ENCODE measurements at regions not wholly inside any gene's neighbourhood (a gene's known extent, or its start where the extent isn't known, plus 50 kb on each side); places are given as distances from the start of the nearest gene placed in this dataset.
"Not testable (repeated sequence)": the region's sequence is repeated elsewhere in the genome, so short reads cannot be mapped to it uniquely, and the experiment has no call there.

DNA sequence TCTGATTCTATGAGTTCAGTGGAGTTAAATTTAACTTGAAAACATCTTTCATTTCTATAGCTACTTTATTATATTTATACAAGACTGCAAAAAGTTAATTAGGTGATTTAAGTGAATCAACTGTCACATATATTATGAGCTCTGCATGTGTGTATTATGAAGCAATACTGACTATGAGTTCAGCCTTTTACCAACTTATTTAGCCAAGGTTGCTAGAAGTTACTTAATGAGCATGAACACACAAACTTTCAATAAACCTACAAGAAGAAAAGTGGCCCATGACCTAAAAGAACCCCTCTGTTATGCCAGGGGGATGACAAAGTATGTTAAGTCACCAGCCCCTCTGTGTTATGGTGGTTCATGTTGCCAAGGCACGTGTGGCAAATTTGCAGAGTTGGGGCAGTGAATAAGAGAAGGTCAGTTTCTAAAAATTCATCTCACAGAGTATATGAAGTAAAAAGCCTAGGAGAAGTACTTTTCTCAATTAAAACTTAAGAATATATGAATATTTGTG is 86.7 kb upstream of the LYPLAL1 start:
- H3K9me3 ChIP-seq (ENCODE audit: low read length), result no peaks in the 10 kb centered on the region
- no peak overlapping the region for H2AFZ ChIP-seq (ENCODE audit: low read depth, low read length)
- no peak overlapping the region for H3K4me3 ChIP-seq (ENCODE audit: low read length)
- no peaks in the 10 kb centered on the region for H3K36me3 ChIP-seq (ENCODE audit: insufficient read depth, low read length)
- H3K27me3 ChIP-seq (ENCODE audit: insufficient read depth, low read length), result no peaks in the 10 kb centered on the region
- H3K4me1 ChIP-seq (ENCODE audit: insufficient read depth, low read length), result no peaks in the 10 kb centered on the region

DNA sequence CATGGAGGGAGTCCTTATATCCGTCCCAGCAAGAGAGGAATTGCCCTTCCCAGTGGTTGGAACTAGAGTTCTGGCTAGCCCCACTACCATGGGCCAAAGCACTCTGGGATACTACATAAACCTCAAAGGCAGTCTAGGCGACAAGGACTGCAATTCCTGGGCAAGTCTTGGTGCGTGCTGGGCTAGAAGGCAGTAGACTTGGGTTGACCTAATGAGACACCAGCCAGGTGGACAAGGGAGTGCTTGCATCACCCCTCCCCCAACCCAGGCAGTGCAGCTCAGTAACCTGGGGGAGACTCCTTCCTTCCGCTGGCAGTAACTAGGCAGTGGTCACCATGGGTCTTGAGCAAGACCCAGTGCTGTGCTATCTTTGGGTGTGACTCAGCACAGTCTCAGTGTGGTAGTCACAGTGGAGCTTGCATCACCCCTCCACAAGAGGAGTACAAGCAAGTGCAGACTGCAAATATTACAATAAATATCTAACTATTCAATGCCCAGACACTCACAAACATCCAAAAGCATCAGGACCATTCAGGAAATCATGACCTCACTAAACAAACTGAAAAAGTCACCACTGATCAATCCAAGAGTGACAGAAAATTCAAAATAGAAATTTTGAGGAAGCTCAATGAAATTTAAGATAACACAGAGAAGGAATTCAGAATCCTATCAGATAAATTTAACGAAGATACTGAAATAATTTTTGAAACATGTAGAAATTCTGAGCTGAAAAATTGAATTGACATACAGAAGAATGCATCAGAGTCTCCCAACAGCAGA is 84.7 kb upstream of the LYPLAL1 start:
- Histone ChIP-seq H3K36me3 (ENCODE audit: insufficient read depth, low read length) (no peaks in the 10 kb centered on the region), H3K4me1 (ENCODE audit: insufficient read depth, low read length) (no peaks in the 10 kb centered on the region), H3K4me3 (ENCODE audit: low read length) (no peak overlapping the region), H3K9me3 (ENCODE audit: low read length) (no peaks in the 10 kb centered on the region), H2AFZ (ENCODE audit: low read depth, low read length) (no peak overlapping the region), H3K27me3 (ENCODE audit: insufficient read depth, low read length) (no peaks in the 10 kb centered on the region)

GRCh38 chr1:219090607-219091006 is 83.1 kb upstream of the LYPLAL1 start:
- H2AFZ ChIP-seq (ENCODE audit: low read depth, low read length), result no peak overlapping the region
- H3K27me3 ChIP-seq (ENCODE audit: insufficient read depth, low read length), result no peaks in the 10 kb centered on the region
- no peak overlapping the region for H3K4me3 ChIP-seq (ENCODE audit: low read length)
- H3K9me3 ChIP-seq (ENCODE audit: low read length), result no peaks in the 10 kb centered on the region
- H3K36me3 ChIP-seq (ENCODE audit: insufficient read depth, low read length), result no peaks in the 10 kb centered on the region
- H3K4me1 ChIP-seq (ENCODE audit: insufficient read depth, low read length), result no peaks in the 10 kb centered on the region

- H3K4me3 ChIP-seq (ENCODE audit: low read length), result no peak overlapping the region
- no peaks in the 10 kb centered on the region for H3K36me3 ChIP-seq (ENCODE audit: insufficient read depth, low read length)
- H2AFZ ChIP-seq (ENCODE audit: low read depth, low read length), result no peak overlapping the region
- no peaks in the 10 kb centered on the region for H3K27me3 ChIP-seq (ENCODE audit: insufficient read depth, low read length)
- no peaks in the 10 kb centered on the region for H3K9me3 ChIP-seq (ENCODE audit: low read length)
- no peaks in the 10 kb centered on the region for H3K4me1 ChIP-seq (ENCODE audit: insufficient read depth, low read length)
These were observed 81.5 kb upstream of the LYPLAL1 start for GRCh38 chr1:219092206-219092605.

DNA sequence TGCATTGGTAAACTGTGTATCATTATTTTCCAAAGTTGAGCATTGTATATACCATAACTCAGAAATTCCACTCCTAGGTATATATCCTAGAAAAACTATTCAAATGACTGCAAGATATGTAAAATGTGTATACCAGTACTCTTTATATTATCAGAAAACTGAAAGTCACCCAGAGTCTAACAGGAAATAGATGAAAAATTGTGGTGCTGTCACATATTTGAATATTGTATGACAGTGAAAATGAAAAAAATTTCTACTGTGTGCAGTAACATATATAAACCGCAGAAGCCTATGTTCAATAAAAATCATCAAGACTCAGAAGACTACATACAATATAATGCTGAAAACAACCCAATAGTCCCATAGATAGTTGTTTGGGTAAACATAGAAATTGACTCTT is 74.4 kb upstream of the LYPLAL1 start:
- Histone ChIP-seq H3K4me3 (ENCODE audit: low read length) (no peak overlapping the region), H3K27me3 (ENCODE audit: insufficient read depth, low read length) (no peaks in the 10 kb centered on the region), H2AFZ (ENCODE audit: low read depth, low read length) (no peak overlapping the region), H3K9me3 (ENCODE audit: low read length) (no peaks in the 10 kb centered on the region), H3K4me1 (ENCODE audit: insufficient read depth, low read length) (no peaks in the 10 kb centered on the region), H3K36me3 (ENCODE audit: insufficient read depth, low read length) (no peaks in the 10 kb centered on the region)

- no peak overlapping the region for H3K4me3 ChIP-seq (ENCODE audit: low read length)
- no peaks in the 10 kb centered on the region for H3K36me3 ChIP-seq (ENCODE audit: insufficient read depth, low read length)
- no peaks in the 10 kb centered on the region for H3K4me1 ChIP-seq (ENCODE audit: insufficient read depth, low read length)
- H3K27me3 ChIP-seq (ENCODE audit: insufficient read depth, low read length), result no peaks in the 10 kb centered on the region
- no peaks in the 10 kb centered on the region for H3K9me3 ChIP-seq (ENCODE audit: low read length)
- no peak overlapping the region for H2AFZ ChIP-seq (ENCODE audit: low read depth, low read length)
These were observed 73.6 kb upstream of the LYPLAL1 start for GRCh38 chr1:219100059-219100458.

DNA sequence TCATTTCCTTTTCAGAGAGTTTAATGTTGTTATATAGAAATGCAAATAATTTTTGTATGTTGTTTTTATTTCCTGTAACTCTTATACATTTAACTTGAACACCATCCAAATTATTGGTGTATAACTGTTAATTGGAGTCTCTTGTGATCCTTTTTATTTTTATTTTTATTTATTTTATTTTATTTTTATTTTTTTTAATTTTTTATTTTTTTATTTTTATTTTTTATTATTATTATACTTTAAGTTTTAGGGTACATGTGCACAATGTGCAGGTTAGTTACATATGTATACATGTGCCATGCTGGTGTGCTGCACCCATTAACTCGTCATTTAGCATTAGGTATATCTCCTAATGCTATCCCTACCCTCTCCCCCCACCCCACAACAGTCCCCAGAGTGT is 71.2 kb upstream of the LYPLAL1 start:
- not testable (repeated sequence) for H3K9me3 ChIP-seq (ENCODE audit: low read length); H3K4me1 ChIP-seq (ENCODE audit: insufficient read depth, low read length); H3K27me3 ChIP-seq (ENCODE audit: insufficient read depth, low read length); H3K36me3 ChIP-seq (ENCODE audit: insufficient read depth, low read length); H2AFZ ChIP-seq (ENCODE audit: low read depth, low read length); H3K4me3 ChIP-seq (ENCODE audit: low read length)

- no peaks in the 10 kb centered on the region for H3K36me3 ChIP-seq (ENCODE audit: insufficient read depth, low read length)
- H3K27me3 ChIP-seq (ENCODE audit: insufficient read depth, low read length), result no peaks in the 10 kb centered on the region
- no peak overlapping the region for H3K4me3 ChIP-seq (ENCODE audit: low read length)
- H3K4me1 ChIP-seq (ENCODE audit: insufficient read depth, low read length), result no peaks in the 10 kb centered on the region
- no peaks in the 10 kb centered on the region for H3K9me3 ChIP-seq (ENCODE audit: low read length)
- no peak overlapping the region for H2AFZ ChIP-seq (ENCODE audit: low read depth, low read length)
These were observed 67.8 kb upstream of the LYPLAL1 start for GRCh38 chr1:219105893-219106292.

DNA sequence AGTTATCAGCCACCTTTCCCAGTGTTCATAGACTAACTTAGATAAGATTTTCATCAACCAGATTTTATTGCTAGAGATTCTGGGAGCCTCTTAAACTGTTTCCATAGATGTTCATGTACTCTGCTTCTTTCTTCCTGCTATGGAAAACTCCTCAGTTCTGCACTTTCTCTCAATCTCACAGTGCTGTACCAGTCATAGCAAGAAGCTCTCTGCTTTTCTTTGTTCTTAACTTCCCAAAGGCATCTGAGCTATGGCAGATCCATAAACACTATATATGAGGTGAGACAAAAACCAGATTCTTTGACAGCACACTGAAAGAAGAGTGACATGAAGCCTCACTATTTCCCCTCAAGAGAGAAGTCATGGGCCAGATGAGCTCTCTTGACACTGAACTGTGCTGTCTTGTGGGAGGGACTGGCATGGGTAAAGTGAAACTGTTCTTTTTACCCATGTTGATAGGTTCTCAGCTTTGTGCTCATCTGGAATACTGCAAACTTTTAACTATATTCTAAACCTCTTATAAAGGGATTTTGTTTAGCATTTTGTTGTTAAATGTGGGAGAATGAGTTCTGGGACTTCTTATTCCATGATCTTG is 64.2 kb upstream of the LYPLAL1 start:
- Histone ChIP-seq H3K4me1 (ENCODE audit: insufficient read depth, low read length) (no peaks in the 10 kb centered on the region), H3K9me3 (ENCODE audit: low read length) (no peaks in the 10 kb centered on the region), H3K4me3 (ENCODE audit: low read length) (no peak overlapping the region), H2AFZ (ENCODE audit: low read depth, low read length) (no peak overlapping the region), H3K36me3 (ENCODE audit: insufficient read depth, low read length) (no peaks in the 10 kb centered on the region), H3K27me3 (ENCODE audit: insufficient read depth, low read length) (no peaks in the 10 kb centered on the region)

- no peaks in the 10 kb centered on the region for H3K27me3 ChIP-seq (ENCODE audit: insufficient read depth, low read length)
- no peak overlapping the region for H3K4me3 ChIP-seq (ENCODE audit: low read length)
- no peak overlapping the region for H2AFZ ChIP-seq (ENCODE audit: low read depth, low read length)
- no peaks in the 10 kb centered on the region for H3K4me1 ChIP-seq (ENCODE audit: insufficient read depth, low read length)
- H3K9me3 ChIP-seq (ENCODE audit: low read length), result no peaks in the 10 kb centered on the region
- no peaks in the 10 kb centered on the region for H3K36me3 ChIP-seq (ENCODE audit: insufficient read depth, low read length)
These were observed 60.4 kb upstream of the LYPLAL1 start for GRCh38 chr1:219113261-219113660.

- Histone ChIP-seq H3K27me3 (ENCODE audit: insufficient read depth, low read length) (no peaks in the 10 kb centered on the region), H3K9me3 (ENCODE audit: low read length) (no peaks in the 10 kb centered on the region), H3K36me3 (ENCODE audit: insufficient read depth, low read length) (no peaks in the 10 kb centered on the region), H3K4me3 (ENCODE audit: low read length) (no peak overlapping the region), H2AFZ (ENCODE audit: low read depth, low read length) (no peak overlapping the region), H3K4me1 (ENCODE audit: insufficient read depth, low read length) (no peaks in the 10 kb centered on the region)
These were observed 59.7 kb upstream of the LYPLAL1 start for GRCh38 chr1:219114014-219114413.

DNA sequence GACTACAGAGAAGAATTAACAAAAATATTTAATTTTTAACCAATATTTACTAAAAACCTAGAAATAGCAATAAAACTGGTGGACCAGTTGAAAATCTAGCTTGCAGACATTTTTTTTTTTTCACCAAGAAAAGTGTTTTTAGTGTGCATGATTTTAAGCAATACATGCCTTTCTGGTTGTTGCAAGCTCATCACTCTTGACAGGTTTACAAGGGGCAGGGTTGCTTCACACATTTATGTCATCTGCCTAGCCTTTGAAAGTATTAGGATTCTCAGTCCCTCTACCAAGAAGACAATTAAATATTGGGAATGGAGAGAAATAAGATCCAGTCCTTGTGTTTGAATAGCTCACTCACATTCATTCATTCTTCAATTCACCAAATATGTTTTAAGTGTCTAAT is 53.8 kb upstream of the LYPLAL1 start:
- Histone ChIP-seq H3K36me3 (ENCODE audit: insufficient read depth, low read length) (no peaks in the 10 kb centered on the region), H3K4me1 (ENCODE audit: insufficient read depth, low read length) (no peaks in the 10 kb centered on the region), H3K4me3 (ENCODE audit: low read length) (no peak overlapping the region), H3K27me3 (ENCODE audit: insufficient read depth, low read length) (no peaks in the 10 kb centered on the region), H3K9me3 (ENCODE audit: low read length) (no peaks in the 10 kb centered on the region), H2AFZ (ENCODE audit: low read depth, low read length) (no peak overlapping the region)

DNA sequence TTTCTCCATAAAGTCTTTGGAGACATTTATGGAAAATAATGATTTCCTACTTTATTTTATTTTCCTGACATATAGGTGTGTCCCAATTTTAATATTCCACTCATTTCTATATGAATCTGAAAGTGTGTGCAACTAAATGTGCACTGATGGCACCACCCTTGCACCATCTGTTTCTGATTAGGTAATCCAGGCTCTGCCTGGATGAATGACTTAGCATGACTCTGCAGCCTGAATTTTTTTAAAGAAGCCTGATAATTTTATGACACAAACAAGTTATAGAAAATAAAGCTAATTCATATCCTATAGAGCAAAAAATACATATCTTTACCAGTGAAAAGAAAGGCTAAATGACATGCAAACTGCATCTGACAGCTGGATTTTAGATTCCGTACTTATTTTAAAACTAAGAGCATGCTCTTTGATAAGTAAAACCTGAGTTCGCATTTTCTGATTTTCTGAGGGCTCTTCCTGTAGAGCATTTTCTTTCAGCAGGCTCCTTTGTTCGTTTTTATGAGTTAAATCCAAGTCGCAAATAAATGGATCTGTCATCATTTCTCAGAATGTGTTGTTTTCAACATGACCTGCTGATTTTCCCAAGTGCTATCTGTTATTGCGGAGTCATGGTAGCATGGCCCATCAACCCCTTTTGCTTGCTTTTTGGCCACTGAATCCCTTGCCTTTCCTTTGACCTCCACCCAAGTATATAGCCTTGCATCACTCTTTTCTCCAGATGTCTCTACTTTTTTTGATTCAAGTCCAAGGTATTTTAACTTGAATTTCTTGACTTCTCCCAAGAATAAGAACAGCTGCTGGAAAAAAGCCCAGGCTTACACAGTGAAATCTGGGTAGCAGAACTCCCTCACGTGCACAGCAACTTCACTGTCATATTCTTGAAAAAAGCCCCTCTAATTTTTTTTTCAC is 52.8 kb upstream of the LYPLAL1 start:
- Histone ChIP-seq H3K36me3 (ENCODE audit: insufficient read depth, low read length) (no peaks in the 10 kb centered on the region), H3K4me1 (ENCODE audit: insufficient read depth, low read length) (no peaks in the 10 kb centered on the region), H3K4me3 (ENCODE audit: low read length) (no peak overlapping the region), H3K27me3 (ENCODE audit: insufficient read depth, low read length) (no peaks in the 10 kb centered on the region), H2AFZ (ENCODE audit: low read depth, low read length) (no peak overlapping the region), H3K9me3 (ENCODE audit: low read length) (no peaks in the 10 kb centered on the region)

All from neuron (in vitro differentiated cells).